NCI-H526 treated with DMSO at 0.1 percent for 48 hours (cell line): ENCODE measurements at regions not wholly inside any gene's neighbourhood (a gene's known extent, or its start where the extent isn't known, plus 50 kb on each side); places are given as distances from the start of the nearest gene placed in this dataset.
"Not testable (repeated sequence)": the region's sequence is repeated elsewhere in the genome, so short reads cannot be mapped to it uniquely, and the experiment has no call there.

Experiments used
- DNase-seq: peaks from one replicate; lab custom pipeline; 2025; lab: John Stamatoyannopoulos, UW

- no peak for DNase-seq
Measured at GRCh38 chrX:63285375-63285774, 65.8 kb downstream of the SPIN4 start.

DNA sequence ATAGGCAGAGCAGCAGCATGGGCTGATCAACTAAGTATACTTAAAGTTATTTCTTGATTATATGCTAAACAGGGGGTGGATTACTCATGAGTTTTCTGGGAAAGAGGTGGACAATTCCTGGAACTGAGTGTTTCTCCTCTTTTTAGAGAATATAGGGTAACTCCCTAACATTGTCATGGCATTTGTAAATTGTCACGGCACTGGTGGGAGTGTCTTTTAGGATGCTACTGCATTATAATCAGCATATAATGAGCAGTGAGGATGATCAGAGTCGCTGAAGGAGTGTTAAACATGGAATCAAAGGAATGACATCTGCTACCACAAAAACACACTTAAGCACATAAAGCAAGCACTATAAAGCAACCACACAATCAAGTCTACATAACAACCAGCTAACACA, 66.5 kb downstream of the SPIN4 start:
- no peak for DNase-seq

GRCh38 chrX:63283348-63283747, 67.8 kb downstream of the SPIN4 start:
- DNase-seq: no peak

DNA sequence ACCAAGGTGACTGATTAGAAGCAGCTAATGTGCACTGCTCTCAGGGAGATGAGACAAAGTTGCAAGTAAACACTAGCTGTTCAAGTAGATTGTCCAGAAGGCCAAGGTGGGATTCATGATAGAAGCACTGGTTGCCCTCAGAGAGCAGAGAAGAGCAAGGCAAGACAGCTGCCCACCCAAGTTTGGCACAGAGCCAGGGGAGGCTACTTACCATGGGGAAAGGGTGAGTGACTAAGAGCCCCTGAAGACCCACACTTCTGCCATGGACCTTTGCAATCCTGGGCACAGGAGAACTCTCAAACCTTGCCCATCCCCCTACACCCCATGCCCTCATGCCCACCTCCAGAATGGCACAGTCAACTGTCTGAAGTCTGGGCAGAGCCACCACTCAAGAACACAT, 68.3 kb downstream of the SPIN4 start:
- no peak for DNase-seq

GRCh38 chrX:63282077-63282476, 69.1 kb downstream of the SPIN4 start:
- DNase-seq: no peak

GRCh38 chrX:63281465-63281864, 69.7 kb downstream of the SPIN4 start:
- no peak for DNase-seq

DNA sequence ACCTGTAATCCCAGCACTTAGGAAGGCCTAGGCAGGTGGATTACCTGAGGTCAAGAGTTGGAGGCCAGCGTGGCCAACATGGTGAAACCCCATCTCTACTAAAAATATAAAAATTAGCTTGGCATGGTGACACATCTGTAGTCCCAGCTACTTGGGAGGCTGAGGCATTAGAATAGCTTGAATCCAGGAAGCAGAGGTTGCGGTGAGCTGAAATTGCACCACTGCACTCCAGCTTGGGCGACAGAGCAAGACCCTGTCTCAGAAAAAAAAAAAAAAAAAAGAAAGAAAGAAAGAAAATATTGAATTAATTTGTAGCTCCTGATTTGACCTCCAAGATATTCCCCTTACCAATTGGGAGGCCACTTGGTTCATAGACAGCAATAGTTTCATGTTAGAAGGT, 73.7 kb downstream of the SPIN4 start:
- DNase-seq: not testable (repeated sequence)

GRCh38 chrX:63275127-63275526, 76.0 kb downstream of the SPIN4 start:
- no peak for DNase-seq

- no peak for DNase-seq
Measured at GRCh38 chrX:63270873-63271272, 80.3 kb downstream of the SPIN4 start.

DNA sequence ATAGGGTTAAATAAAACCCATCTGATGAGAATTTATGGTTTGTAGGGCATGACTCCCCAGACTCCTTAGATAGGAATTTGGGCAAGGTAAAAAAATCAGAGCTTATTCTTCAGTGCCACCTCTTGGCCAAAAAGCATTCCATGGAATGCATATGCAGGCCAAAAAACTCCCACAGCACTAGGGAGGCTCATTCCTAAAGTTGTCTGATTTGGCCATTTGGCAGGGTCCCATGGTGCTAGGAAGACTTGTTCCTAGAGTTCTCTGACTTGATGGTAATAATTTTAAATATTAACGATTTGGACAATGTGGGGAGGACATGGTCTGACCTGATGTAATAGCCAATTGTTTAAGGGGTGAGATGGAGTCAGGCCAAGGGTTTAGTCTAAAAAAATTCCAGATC, 93.0 kb downstream of the SPIN4 start:
- DNase-seq: no peak

- no peak for DNase-seq
Measured at GRCh38 chrX:63250253-63250868, 100.8 kb downstream of the SPIN4 start.

DNA sequence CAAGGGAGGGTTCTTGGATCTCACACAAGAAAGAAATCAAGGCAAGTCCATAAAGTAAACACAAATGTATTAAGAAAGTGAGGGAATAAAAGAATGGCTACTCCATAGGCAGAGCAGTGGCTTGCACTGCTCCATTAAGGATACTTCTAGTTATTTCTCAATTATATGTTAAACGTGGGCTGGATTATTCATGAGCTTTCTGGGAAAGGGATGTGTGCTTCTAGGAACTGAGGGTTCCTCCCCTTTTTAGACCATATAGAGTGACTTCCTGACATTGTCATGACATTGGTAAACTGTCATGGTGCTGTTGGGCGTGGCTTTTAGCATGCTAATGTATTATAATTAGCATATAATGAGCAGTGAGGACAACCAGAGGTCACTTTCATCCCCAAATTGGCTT, 108.4 kb downstream of the SPIN4 start:
- not testable (repeated sequence) for DNase-seq

GRCh38 chrX:63235963-63236362, 115.2 kb downstream of the SPIN4 start:
- not testable (repeated sequence) for DNase-seq

DNA sequence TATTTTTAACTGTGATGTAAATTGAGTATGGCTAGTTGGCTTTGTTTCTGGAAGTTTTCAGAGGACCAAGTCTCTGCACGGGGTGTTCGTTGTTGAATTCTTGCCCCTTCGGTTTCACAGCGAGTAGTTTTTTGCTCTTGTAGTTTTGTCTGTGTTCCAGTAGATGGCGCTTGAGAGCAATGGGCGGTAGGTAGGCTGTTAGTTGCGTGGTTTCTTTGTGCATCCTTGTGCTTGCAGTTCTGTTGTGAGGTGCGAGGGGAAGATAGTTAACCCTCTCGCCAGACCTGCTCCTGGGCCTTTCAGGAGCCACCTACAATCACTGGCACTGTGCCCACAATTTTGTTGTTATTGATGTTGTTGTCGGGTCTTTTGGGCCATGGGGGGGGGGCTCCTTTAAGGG, 118.1 kb downstream of the SPIN4 start:
- DNase-seq: not testable (repeated sequence)

DNA sequence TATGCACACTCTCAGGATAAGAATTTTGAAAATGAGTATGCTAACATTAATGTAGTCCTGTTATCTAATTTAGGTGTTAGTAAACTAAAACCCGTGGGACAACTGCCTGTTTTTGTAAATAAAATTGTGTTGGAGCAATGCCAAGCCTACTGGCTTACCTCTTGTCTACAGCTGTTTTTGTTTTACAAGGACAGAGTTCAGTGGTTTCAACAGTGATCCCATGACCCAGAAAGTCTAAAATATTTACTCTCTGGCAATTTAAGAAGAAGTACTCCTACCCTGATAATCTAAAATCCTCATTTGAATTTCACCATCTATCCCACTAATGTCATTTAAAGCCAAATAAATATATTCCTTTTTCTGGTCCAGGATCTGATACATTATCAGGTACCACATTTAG, 132.9 kb downstream of the SPIN4 start:
- not testable (repeated sequence) for DNase-seq

DNA sequence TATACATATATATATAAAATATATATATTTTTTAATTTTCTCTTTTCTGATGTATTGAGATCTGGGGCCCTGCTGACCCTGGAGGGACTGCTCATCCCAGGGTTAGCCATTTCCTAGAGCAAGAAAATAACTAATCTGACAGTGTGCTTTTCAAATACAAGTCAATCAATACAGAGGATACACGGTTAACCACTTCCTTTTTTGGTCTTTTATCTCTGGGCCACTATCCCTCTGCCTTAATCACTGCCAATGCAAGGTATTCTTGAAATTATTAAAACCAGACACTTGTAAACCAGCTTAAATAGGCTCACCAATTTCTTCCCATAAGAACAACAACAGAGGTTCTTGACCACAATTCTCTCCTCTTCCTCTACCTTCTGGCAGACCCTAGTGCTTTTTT, 133.6 kb downstream of the SPIN4 start:
- not testable (repeated sequence) for DNase-seq

DNA sequence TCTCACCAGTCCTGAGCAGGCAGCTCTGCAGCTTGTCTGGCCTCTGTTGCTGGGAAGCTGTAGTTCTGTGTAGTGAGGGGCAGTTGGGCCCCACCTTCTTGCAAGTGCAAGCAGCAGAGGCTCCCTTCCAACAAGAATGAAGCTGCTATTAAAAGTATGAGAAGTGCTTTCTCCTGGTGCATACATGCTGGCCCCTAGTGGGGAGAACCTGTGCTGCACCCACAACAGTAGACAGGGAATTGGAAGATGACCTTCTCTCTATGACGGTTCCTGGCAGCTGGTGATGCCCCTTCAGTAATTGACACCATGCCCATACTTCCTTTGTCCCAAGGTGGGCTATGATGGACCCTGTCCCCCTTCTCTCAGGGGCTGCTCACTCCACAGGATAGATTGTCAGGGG, 141.5 kb downstream of the SPIN4 start:
- DNase-seq: not testable (repeated sequence)

DNA sequence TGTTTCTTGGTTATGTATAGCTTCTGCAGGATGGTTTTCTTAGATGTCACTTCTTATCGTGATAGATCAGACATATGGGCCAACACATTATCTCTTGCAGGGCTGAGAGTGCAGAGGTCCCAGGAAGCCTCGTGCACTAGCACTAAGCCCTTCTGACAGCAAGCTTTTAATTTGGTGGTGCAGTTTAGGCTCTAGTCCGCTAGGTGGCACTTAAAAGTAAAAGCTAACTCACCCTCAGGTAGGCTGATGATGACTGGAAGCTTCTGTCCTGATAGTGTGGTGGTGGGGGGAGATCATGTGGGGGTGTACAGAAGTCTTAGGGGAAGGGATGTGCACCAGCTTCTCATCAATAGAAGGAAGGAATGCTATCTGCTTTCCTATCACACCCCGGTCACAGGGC, 142.0 kb downstream of the SPIN4 start:
- not testable (repeated sequence) for DNase-seq

GRCh38 chrX:63204266-63205074, 146.7 kb downstream of the SPIN4 start:
- DNase-seq: not testable (repeated sequence)

DNA sequence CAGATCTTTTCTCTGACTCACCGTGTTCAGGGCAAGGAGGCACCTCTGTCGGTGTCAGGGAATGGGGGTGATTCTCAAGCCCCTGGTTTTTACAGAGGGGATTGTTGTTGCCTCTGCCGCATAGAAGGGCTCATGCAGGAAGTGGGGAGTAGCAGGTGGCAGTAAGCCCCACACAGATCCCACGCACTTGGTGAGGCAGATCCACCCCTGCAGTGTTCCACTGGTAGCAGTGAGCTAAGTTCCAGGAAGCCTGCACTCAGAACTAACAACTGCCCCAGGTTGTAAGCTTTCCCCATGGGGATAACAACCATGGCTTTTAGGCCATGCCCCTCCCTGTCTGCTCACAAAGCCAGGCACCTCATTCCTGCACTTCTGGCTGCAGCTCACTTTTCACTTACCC, 149.1 kb downstream of the SPIN4 start:
- DNase-seq: not testable (repeated sequence)

GRCh38 chrX:63198693-63199092, 152.4 kb downstream of the SPIN4 start:
- DNase-seq: not testable (repeated sequence)

GRCh38 chrX:63192366-63193041, 158.6 kb downstream of the SPIN4 start:
- DNase-seq: not testable (repeated sequence)

GRCh38 chrX:63186137-63186536, 165.0 kb downstream of the SPIN4 start:
- no peak for DNase-seq
